HG03060 (cell line): ENCODE measurements at regions not wholly inside any gene's neighbourhood (a gene's known extent, or its start where the extent isn't known, plus 50 kb on each side); places are given as distances from the start of the nearest gene placed in this dataset.
"Not testable (repeated sequence)": the region's sequence is repeated elsewhere in the genome, so short reads cannot be mapped to it uniquely, and the experiment has no call there.

Experiments used
- ATAC-seq: cut with Tn5 transposase; IDR thresholded peaks from one replicate; pipeline ENCODE4 v1.9.1; 2021; ENCODE audit warnings: low read depth, moderate number of reproducible peaks; ENCODE audit not compliant: unreplicated experiment

GRCh38 chr2:3116371-3116770 is 261.2 kb downstream of the EIPR1 start:
- no peak for ATAC-seq

- no peak for ATAC-seq
These were observed 262.1 kb downstream of the EIPR1 start for GRCh38 chr2:3115301-3116042.

- ATAC-seq = no peak
These were observed 263.0 kb downstream of the EIPR1 start for GRCh38 chr2:3114406-3115185.

- ATAC-seq = no peak
These were observed 263.8 kb downstream of the EIPR1 start for GRCh38 chr2:3113769-3114168.

GRCh38 chr2:3113122-3113521 is 264.5 kb downstream of the EIPR1 start:
- ATAC-seq = no peak

GRCh38 chr2:3112553-3112952 is 265.1 kb downstream of the EIPR1 start:
- ATAC-seq = no peak

- no peak for ATAC-seq
These were observed 265.5 kb downstream of the EIPR1 start for GRCh38 chr2:3112131-3112530.

GRCh38 chr2:3110994-3111666 is 266.5 kb downstream of the EIPR1 start:
- ATAC-seq = no peak

- ATAC-seq = no peak
These were observed 267.1 kb downstream of the EIPR1 start for GRCh38 chr2:3110555-3110954.

GRCh38 chr2:3108710-3109702 is 268.6 kb downstream of the EIPR1 start:
- ATAC-seq = no peak

GRCh38 chr2:3108105-3108504 is 269.5 kb downstream of the EIPR1 start:
- no peak for ATAC-seq

GRCh38 chr2:3107567-3107966 is 270.1 kb downstream of the EIPR1 start:
- ATAC-seq = no peak

- no peak for ATAC-seq
These were observed 271.6 kb downstream of the EIPR1 start for GRCh38 chr2:3105814-3106569.

GRCh38 chr2:3104958-3105813 is 272.4 kb downstream of the EIPR1 start:
- not testable (repeated sequence) for ATAC-seq

GRCh38 chr2:3104261-3104660 is 273.4 kb downstream of the EIPR1 start:
- ATAC-seq = no peak

GRCh38 chr2:3102922-3103569 is 274.6 kb downstream of the EIPR1 start:
- no peak for ATAC-seq

GRCh38 chr2:3102081-3102921 is 275.3 kb downstream of the EIPR1 start:
- no peak for ATAC-seq
